Stimulated activated CD8-positive, alpha-beta memory T cell treated with anti-CD3 and anti-CD28 coated beads, Interleukin-15, amount 100 ng/mL, for 4 hours (primary cell): ENCODE measurements at regions not wholly inside any gene's neighbourhood (a gene's known extent, or its start where the extent isn't known, plus 50 kb on each side); places are given as distances from the start of the nearest gene placed in this dataset.

Experiments
- DNase-seq, 2 donors: peaks; one replicate each; pipeline ENCODE4 v3.0.0-alpha.2; 2020; ENCODE audit warnings: low read depth in 2 of 2

DNA sequence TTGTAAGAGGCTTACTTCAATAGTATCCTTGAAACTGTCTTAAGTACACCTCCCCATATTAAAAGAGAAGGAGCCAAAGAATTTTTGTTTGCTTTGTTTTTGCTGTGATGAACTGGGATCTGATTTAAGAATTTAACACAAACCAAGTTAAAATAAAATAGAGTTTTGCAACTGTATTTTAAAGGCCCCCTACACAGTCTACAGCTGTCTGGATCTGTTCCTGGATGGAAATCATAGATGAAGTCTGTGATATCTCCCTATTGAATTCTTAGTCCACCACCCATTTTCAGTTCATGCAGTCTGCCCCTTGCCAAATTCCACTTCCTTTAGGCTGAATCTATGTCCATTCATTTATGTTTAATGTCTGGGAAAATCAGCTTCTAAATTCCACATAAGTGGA is 169.8 kb upstream of the MEOX2 start:
- DNase-seq, result no peak

DNA sequence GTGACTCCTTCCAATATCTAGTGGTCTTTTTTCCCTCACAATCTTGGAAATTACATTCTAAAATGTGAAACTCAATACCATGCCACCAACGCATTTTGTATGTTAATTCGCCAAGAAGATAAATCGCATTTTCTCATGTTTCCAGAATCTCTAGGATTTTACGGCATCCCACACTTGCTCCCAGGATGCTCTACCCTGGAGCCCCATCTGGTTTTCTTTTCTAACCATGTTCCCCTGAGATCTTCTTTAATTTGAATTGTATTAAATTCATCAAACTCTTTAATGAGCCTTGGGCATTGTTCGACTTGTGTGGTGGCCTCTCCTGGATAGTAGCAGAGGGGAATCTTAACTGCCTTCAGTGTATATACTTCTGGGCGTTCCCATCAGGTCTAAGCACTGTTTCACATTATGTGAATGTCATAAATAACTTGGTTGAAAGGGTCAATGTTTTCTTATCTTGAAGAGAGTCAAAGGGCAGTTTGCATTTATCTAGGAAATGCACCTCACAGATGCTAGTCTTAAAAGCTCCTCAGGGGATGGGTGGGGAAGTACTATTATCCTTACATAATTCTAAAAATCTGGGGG is 169.1 kb upstream of the MEOX2 start:
- no peak for DNase-seq

- no peak for DNase-seq
These were observed 168.5 kb upstream of the MEOX2 start for GRCh38 chr7:15854841-15855524.

DNA sequence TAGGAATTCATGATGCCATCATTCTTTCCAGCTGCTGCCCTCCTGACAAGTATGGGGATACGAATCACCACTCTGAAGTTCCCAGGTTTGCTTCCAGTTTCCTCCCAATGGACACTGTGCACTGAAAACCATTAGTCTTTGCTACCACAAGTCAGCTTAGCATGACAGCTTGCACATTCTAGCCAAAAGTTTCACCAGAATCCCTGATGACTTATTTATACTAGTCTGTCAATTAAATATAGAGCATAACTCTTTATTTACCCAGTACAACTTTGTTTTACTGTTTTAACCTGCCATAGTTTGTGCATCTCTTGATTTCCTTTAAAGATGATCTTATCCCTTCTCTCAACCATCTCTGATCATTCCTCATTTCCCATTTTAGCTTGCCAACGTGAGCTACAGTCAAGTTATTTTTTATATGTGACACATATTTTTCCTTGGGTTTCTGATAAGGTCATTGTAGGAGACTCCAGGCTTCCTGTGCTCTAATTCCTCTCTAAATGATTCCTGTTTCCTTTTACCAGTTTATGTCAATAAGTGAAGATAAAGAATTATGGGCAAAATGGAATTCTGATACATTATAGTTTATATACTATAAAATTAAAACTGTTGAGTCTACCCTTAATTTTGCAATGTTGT is 167.5 kb upstream of the MEOX2 start:
- no peak for DNase-seq

GRCh38 chr7:15851201-15851600 is 164.7 kb upstream of the MEOX2 start:
- no peak for DNase-seq

- no peak for DNase-seq
These were observed 162.4 kb upstream of the MEOX2 start for GRCh38 chr7:15848901-15849300.

- no peak for DNase-seq
These were observed 161.9 kb upstream of the MEOX2 start for GRCh38 chr7:15848362-15848761.

DNA sequence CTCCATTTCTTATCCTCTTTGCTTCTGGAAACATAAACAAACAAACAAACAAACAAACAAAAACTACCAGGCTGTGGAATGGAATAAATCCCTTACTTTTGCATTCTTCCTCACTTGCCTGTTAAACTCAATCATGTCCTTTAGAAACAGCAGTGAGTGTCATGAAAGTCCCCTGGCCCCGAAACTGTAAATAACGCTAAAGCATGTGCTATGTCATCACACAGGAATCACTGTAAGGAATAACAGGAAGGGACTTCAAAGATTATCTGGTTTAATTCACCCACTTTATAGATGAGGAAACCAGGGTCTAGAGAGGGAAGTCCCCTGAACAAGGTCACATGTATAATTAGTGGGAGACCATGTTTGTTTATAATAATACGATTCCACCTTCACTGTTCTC is 159.4 kb upstream of the MEOX2 start:
- no peak for DNase-seq

DNA sequence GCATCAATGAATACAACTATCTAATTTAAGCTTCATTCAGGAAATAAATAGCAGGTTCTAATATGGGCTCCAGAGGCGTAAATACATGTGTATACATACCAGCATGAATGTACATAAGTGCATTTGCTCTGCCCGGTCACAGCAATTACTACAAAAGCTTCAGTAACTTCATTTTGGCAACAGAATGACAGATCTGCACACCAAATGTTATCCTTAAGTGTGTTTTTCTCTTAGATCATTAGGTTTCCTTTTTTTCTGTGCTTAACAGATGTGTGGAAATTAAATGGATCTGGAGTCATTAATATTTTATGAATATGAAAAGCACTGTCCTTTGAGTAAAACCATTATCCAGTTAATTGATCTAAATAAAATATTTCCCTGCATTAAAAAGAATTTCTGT is 159.0 kb upstream of the MEOX2 start:
- no peak for DNase-seq

DNA sequence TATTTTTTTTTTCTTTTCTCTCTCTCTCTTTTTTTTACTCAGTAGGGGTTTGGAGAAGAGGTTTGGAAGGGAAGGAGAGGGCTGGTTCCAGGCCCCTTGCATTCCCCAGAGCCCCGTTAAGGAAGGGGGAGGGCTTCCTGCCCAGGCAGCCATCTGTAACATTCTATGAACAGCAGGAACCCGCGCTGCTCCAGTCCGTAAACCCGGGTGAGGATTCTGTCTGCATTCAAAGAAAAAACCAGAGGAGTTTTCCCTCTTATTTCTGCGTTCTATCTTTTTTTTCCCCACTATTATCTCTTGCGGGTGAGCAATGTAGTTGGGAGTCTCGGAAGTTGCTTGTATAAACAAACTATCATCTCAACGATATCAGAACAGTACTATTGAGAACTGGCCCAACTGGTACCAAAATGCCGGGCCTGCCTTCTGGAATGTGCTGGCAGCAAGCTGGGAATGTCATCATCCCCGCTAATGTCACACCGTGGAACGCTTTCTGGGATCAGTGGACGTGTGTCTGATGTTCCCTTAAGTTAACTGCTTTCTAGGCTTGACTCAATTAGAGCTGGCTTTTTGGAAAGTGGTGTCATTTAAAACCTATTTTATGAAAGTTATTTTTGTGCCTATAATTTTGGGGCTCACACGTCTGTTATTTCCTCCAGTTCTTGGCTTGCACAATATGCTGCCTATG is 153.1 kb upstream of the MEOX2 start:
- no peak for DNase-seq

DNA sequence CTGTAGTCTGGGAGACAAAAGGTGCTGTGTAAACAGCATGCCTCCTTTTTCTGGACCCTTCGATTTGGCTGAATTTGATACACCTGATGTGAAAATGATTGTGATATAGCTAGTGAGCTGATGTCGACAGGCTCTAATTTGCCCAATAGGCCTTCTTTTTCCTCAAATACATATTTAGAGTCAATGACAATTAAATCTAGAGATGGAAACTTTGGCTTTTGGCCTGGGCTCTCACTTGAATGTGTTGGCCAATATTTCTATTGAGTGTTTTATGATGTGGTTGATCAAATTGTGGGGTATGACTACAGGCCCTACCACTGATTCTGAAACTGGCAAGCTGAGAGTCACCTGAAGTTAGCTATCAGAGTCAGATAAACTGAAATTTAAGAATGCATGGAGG is 151.8 kb upstream of the MEOX2 start:
- no peak for DNase-seq

- no peak for DNase-seq
These were observed 150.9 kb upstream of the MEOX2 start for GRCh38 chr7:15837306-15837950.

DNA sequence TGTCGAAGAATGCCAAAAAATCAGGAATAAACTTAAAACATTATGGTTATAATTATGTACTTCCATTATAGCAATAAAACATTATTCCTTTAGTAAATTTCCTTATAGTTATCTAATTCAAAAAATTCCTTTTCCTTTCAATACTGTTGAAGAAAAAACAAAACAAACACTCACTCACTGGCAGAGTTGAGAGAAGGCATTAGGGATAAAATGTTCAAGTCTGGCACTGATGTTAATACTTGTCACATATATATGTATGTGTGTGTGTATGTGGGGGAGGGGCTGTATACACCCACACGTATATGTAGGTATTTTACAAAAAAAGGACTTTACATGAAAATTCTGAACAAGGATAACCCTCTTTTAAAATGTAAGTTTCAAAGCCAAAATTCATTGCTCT is 150.2 kb upstream of the MEOX2 start:
- DNase-seq, result no peak

DNA sequence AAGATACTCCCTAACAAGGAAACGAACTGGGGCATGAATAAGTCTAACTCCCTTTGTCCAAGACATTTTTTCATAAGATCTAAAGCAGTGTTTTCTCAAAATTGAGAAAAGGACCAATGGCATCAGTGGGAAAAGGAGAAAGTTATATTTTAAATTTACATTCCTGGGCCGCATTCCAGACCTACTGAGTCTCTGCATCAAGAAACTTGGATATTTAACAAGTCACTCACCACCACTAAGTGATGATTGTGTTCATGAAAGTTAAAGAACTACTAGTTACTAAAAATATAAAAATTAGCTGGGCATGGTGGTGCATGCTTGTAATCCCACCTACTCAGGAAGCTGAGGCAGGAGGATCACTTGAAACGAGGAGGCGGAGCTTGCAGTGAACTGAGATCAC is 149.6 kb upstream of the MEOX2 start:
- DNase-seq, result no peak

DNA sequence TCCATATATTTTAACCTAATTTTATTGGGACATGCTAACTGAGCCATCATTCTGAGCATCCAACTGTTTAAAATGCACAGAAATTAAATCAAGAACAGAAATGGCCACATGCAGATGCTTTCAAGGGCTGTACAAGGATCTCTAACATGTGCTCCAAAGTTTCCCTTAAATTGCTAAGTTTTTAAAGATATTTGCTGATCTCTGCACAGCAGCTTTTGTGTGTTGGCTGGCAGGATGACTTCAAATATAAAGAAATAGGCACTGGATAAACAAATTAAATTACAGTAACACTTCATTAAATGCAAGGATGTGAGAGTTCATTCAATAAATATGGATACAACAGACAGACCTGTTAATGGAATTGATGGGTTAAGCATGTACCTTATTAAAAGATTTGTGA is 148.0 kb upstream of the MEOX2 start:
- DNase-seq, result no peak

DNA sequence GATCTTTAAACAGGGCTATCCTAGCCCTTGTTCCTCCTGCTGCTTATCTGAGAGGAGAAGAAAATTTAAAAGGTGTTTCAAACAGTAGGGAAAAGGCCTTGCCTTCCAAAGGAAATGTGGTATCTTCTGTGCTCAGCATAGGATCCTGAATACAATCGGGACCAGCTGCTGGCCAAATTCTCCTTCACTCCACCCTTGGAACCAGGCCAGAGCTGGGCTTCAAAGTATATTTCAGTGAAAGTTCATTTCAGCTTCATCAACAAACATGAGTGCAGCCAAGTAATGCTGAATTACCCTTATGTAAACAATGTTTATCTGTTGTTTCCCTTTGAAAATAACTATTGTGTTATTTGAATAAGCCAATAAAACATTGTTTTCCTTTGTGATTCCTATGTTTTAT is 146.5 kb upstream of the MEOX2 start:
- no peak for DNase-seq

GRCh38 chr7:15831606-15832005 is 145.1 kb upstream of the MEOX2 start:
- no peak for DNase-seq

- no peak for DNase-seq
These were observed 143.2 kb upstream of the MEOX2 start for GRCh38 chr7:15829691-15830090.

DNA sequence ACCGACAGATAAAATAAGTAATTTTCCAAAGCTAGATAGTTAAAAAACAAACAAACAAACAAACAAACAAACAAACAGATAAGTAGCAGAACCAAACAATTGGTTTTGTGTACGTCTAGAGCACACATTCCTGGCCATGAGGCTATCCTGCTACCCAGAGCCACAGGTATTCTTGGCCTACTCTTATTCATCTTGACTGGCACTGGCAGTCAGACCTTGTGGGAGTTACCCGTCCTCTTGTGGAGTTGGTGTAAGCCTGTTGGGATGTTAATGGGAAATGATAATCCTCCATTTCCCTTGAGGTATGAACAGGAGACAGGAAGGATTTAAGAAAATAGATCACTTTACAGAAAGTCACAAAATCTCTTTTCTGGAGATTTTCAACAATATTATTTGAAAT is 142.4 kb upstream of the MEOX2 start:
- no peak for DNase-seq

GRCh38 chr7:15821484-15822427 is 135.3 kb upstream of the MEOX2 start:
- DNase-seq, result no peak

- DNase-seq, result no peak
These were observed 133.8 kb upstream of the MEOX2 start for GRCh38 chr7:15820319-15820718.
